Adipocyte (in vitro differentiated cells): ENCODE measurements at regions not wholly inside any gene's neighbourhood (a gene's known extent, or its start where the extent isn't known, plus 50 kb on each side); places are given as distances from the start of the nearest gene placed in this dataset.
A peak's percentile ranks its signal among the peaks of the same experiment; 100 is the strongest.

ENCODE experiments used
- DNase-seq: peaks from one replicate; pipeline ENCODE4 v3.0.0-alpha.2; 2015; ENCODE audit warnings: low read depth
- H3K27me3 ChIP-seq: replicated peaks from 2 replicates; pipeline ENCODE4 v1.7.0; 2013; ENCODE audit warnings: mild to moderate bottlenecking, low read length, moderate library complexity; ENCODE audit not compliant: control insufficient read depth, insufficient read depth
- H3K36me3 ChIP-seq: 2 replicates; pipeline ENCODE4 v1.7.0; 2013; ENCODE audit warnings: low read length, mild to moderate bottlenecking, moderate library complexity; ENCODE audit not compliant: control insufficient read depth, insufficient read depth, severe bottlenecking
- H3K4me1 ChIP-seq: 2 replicates; pipeline ENCODE4 v1.7.0; 2013; ENCODE audit warnings: mild to moderate bottlenecking, low read length, moderate library complexity; ENCODE audit not compliant: control insufficient read depth, insufficient read depth
- H3K4me3 ChIP-seq: 2 replicates; pipeline ENCODE4 v1.7.0; 2013; ENCODE audit warnings: mild to moderate bottlenecking, low read length, moderate library complexity
- H3K9ac ChIP-seq: 2 replicates; pipeline ENCODE4 v1.7.0; 2013; ENCODE audit warnings: mild to moderate bottlenecking, low read length, moderate library complexity
- H3K9me3 ChIP-seq: 2 replicates; pipeline ENCODE4 v1.7.0; 2013; ENCODE audit warnings: mild to moderate bottlenecking, low read length, moderate library complexity; ENCODE audit not compliant: control insufficient read depth

GRCh38 chr5:138646671-138647070, 71.5 kb upstream of the HSPA9 start:
- DNase-seq, result no peak
- no peak overlapping the region for H3K4me3 ChIP-seq

GRCh38 chr5:138645778-138646575, 70.8 kb upstream of the HSPA9 start:
- H3K36me3 ChIP-seq, result no peaks in the 10 kb centered on the region
- no peak overlapping the region for H3K9ac ChIP-seq
- no peaks in the 10 kb centered on the region for H3K9me3 ChIP-seq
- no peaks in the 10 kb centered on the region for H3K4me1 ChIP-seq
- DNase-seq, result no peak
- H3K4me3 ChIP-seq, result no peak overlapping the region
- H3K27me3 ChIP-seq, result peaks cover 7% of the 10 kb centered on the region

More at GRCh38 chr5:138646671-138647070, 71.5 kb upstream of the HSPA9 start:
- Histone ChIP-seq H3K4me1 (no peaks in the 10 kb centered on the region), H3K27me3 (peaks cover 7% of the 10 kb centered on the region), H3K9ac (no peak overlapping the region), H3K36me3 (no peaks in the 10 kb centered on the region), H3K9me3 (no peaks in the 10 kb centered on the region)

- Histone ChIP-seq H3K4me3 (no peak overlapping the region), H3K9me3 (no peaks in the 10 kb centered on the region), H3K27me3 (no peaks in the 10 kb centered on the region), H3K36me3 (no peaks in the 10 kb centered on the region), H3K9ac (no peak overlapping the region), H3K4me1 (no peaks in the 10 kb centered on the region)
- DNase-seq, result no peak
These were observed 68.0 kb upstream of the HSPA9 start for GRCh38 chr5:138643040-138643791.

GRCh38 chr5:138641547-138642298, 66.5 kb upstream of the HSPA9 start:
- Histone ChIP-seq H3K9me3 (no peaks in the 10 kb centered on the region), H3K4me1 (no peaks in the 10 kb centered on the region), H3K9ac (no peak overlapping the region), H3K27me3 (no peaks in the 10 kb centered on the region), H3K36me3 (no peaks in the 10 kb centered on the region), H3K4me3 (no peak overlapping the region)
- DNase-seq, result peak; percentile 83

- H3K4me3 ChIP-seq, result no peak overlapping the region
- no peaks in the 10 kb centered on the region for H3K9me3 ChIP-seq
- no peak overlapping the region for H3K9ac ChIP-seq
- H3K4me1 ChIP-seq, result no peaks in the 10 kb centered on the region
- no peaks in the 10 kb centered on the region for H3K36me3 ChIP-seq
- DNase-seq, result no peak
- H3K27me3 ChIP-seq, result no peaks in the 10 kb centered on the region
These were observed 65.5 kb upstream of the HSPA9 start for GRCh38 chr5:138640646-138641254.

- Histone ChIP-seq H3K4me3 (no peak overlapping the region), H3K36me3 (no peaks in the 10 kb centered on the region), H3K9me3 (no peaks in the 10 kb centered on the region), H3K9ac (no peak overlapping the region), H3K27me3 (no peaks in the 10 kb centered on the region), H3K4me1 (peaks cover 2% of the 10 kb centered on the region)
- no peak for DNase-seq
These were observed 64.9 kb upstream of the HSPA9 start for GRCh38 chr5:138640138-138640537.

GRCh38 chr5:138639326-138639725, 64.1 kb upstream of the HSPA9 start:
- no peak for DNase-seq
- H3K27me3 ChIP-seq, result no peaks in the 10 kb centered on the region
- H3K9ac ChIP-seq, result no peak overlapping the region
- H3K36me3 ChIP-seq, result no peaks in the 10 kb centered on the region
- H3K4me1 ChIP-seq, result peaks cover 3% of the 10 kb centered on the region
- H3K9me3 ChIP-seq, result no peaks in the 10 kb centered on the region
- no peak overlapping the region for H3K4me3 ChIP-seq

- no peak for DNase-seq
- Histone ChIP-seq H3K4me1 (peaks cover 3% of the 10 kb centered on the region), H3K4me3 (no peak overlapping the region)
These were observed 62.1 kb upstream of the HSPA9 start for GRCh38 chr5:138637256-138637655.

GRCh38 chr5:138636398-138636944, 61.3 kb upstream of the HSPA9 start:
- Histone ChIP-seq H3K4me1 (peaks cover 3% of the 10 kb centered on the region), H3K9me3 (no peaks in the 10 kb centered on the region), H3K4me3 (no peak overlapping the region), H3K27me3 (no peaks in the 10 kb centered on the region), H3K9ac (no peak overlapping the region), H3K36me3 (no peaks in the 10 kb centered on the region)
- no peak for DNase-seq

More at GRCh38 chr5:138637256-138637655, 62.1 kb upstream of the HSPA9 start:
- no peaks in the 10 kb centered on the region for H3K27me3 ChIP-seq
- no peaks in the 10 kb centered on the region for H3K9me3 ChIP-seq
- no peaks in the 10 kb centered on the region for H3K36me3 ChIP-seq
- no peak overlapping the region for H3K9ac ChIP-seq

GRCh38 chr5:138635708-138636107, 60.5 kb upstream of the HSPA9 start:
- no peak for DNase-seq
- Histone ChIP-seq H3K36me3 (no peaks in the 10 kb centered on the region), H3K9ac (no peak overlapping the region), H3K9me3 (no peaks in the 10 kb centered on the region), H3K4me1 (peaks cover 3% of the 10 kb centered on the region), H3K27me3 (no peaks in the 10 kb centered on the region), H3K4me3 (no peak overlapping the region)
